OCI-LY3 (cell line): ENCODE measurements at regions not wholly inside any gene's neighbourhood (a gene's known extent, or its start where the extent isn't known, plus 50 kb on each side); places are given as distances from the start of the nearest gene placed in this dataset.

Experiments used
- H2AFZ ChIP-seq: fragments of 200-600, 300-600 bp; shearing (Covaris generic); 2 replicates; pipeline ENCODE4 v1.6.0; 2014; ENCODE audit warnings: antibody characterized with exemption, low read depth, low read length
- H3K27ac ChIP-seq: fragments of 200-600, 300-600 bp; sonication (generic); 2 replicates; pipeline ENCODE4 v1.5.1; 2014; ENCODE audit warnings: mild to moderate bottlenecking, low read length, moderate library complexity, mixed read lengths
- H3K27me3 ChIP-seq: fragments of 200-600, 300-600 bp; sonication (generic); 2 replicates; pipeline ENCODE4 v1.6.1; 2014; ENCODE audit warnings: low read depth, low read length, mixed read lengths
- H3K36me3 ChIP-seq: fragments of 200-600, 300-600 bp; sonication (generic); replicated peaks from 2 replicates; pipeline ENCODE3; 2014; ENCODE audit warnings: low read depth, low read length, mixed read lengths
- H3K4me1 ChIP-seq: fragments of 300-600, 200-600 bp; sonication (generic); 2 replicates; pipeline ENCODE4 v1.6.1; 2014; ENCODE audit warnings: low read length, mixed read lengths
- H3K4me2 ChIP-seq: fragments of 200-600, 300-600 bp; sonication (generic); 2 replicates; pipeline ENCODE4 v1.6.1; 2014; ENCODE audit warnings: low read length, mixed read lengths
- H3K4me3 ChIP-seq: fragments of 300-600, 200-600 bp; sonication (generic); 2 replicates; pipeline ENCODE4 v1.5.1; 2014; ENCODE audit warnings: antibody characterized with exemption, mild to moderate bottlenecking, low read length, moderate library complexity
- H3K79me2 ChIP-seq: fragments of 300-600, 200-600 bp; shearing (Covaris generic); 2 replicates; pipeline ENCODE4 v1.6.1; 2014; ENCODE audit warnings: mild to moderate bottlenecking, low read length, mixed read lengths
- H3K9ac ChIP-seq: fragments of 300-600, 200-600 bp; shearing (Covaris generic); 2 replicates; pipeline ENCODE4 v1.6.0; 2014; ENCODE audit warnings: mild to moderate bottlenecking, low read length, moderate library complexity
- H3K9me3 ChIP-seq: fragments of 200-600, 300-600 bp; shearing (Covaris generic); 2 replicates; pipeline ENCODE4 v1.6.1; 2014; ENCODE audit warnings: low read length, mixed read lengths; ENCODE audit not compliant: insufficient read depth
- H4K20me1 ChIP-seq: fragments of 200-600, 300-600 bp; sonication (generic); 2 replicates; pipeline ENCODE4 v1.6.1; 2016; ENCODE audit warnings: low read length, mixed read lengths; ENCODE audit not compliant: insufficient read depth
- CTCF ChIP-seq: fragments of 200-600, 300-600 bp; sonication (generic); IDR thresholded peaks from 2 replicates; pipeline ENCODE4 v1.5.1; 2014; ENCODE audit warnings: antibody characterized with exemption, low read length, low read depth
- EZH2phosphoT487 ChIP-seq: fragments of 200-600 bp; shearing (Covaris generic); IDR thresholded peaks from 2 replicates; pipeline ENCODE4 v1.6.1; 2018; ENCODE audit warnings: antibody characterized with exemption, mixed run types, low read depth

GRCh38 chr13:108036411-108036932, 178.9 kb downstream of the LIG4 start:
- no peak overlapping the region for H3K9ac ChIP-seq
- no peak overlapping the region for H3K27ac ChIP-seq
- H4K20me1 ChIP-seq: no peaks in the 10 kb centered on the region
- no peak for TF ChIP-seq EZH2phosphoT487
- TF ChIP-seq CTCF: no peak
- no peak overlapping the region for H2AFZ ChIP-seq
- H3K4me3 ChIP-seq: no peak overlapping the region
- H3K9me3 ChIP-seq: no peaks in the 10 kb centered on the region
- H3K79me2 ChIP-seq: no peaks in the 10 kb centered on the region
- H3K4me2 ChIP-seq: no peak overlapping the region
- no peaks in the 10 kb centered on the region for H3K36me3 ChIP-seq
- H3K4me1 ChIP-seq: no peaks in the 10 kb centered on the region
- H3K27me3 ChIP-seq: no peaks in the 10 kb centered on the region

- Histone ChIP-seq H3K36me3 (no peaks in the 10 kb centered on the region), H3K4me1 (no peaks in the 10 kb centered on the region), H3K27me3 (no peaks in the 10 kb centered on the region), H4K20me1 (no peaks in the 10 kb centered on the region), H2AFZ (no peak overlapping the region), H3K4me3 (no peak overlapping the region), H3K4me2 (no peak overlapping the region), H3K9ac (no peak overlapping the region), H3K9me3 (no peaks in the 10 kb centered on the region), H3K27ac (no peak overlapping the region), H3K79me2 (no peaks in the 10 kb centered on the region)
- TF ChIP-seq EZH2phosphoT487 (no peak), CTCF (no peak)
These were observed 180.4 kb downstream of the LIG4 start for GRCh38 chr13:108034909-108035410.

- H3K4me3 ChIP-seq: no peak overlapping the region
These were observed 181.3 kb downstream of the LIG4 start for GRCh38 chr13:108033800-108034707.

More at GRCh38 chr13:108033800-108034707, 181.3 kb downstream of the LIG4 start:
- Histone ChIP-seq H2AFZ (no peak overlapping the region), H3K4me2 (no peak overlapping the region), H3K27me3 (no peaks in the 10 kb centered on the region), H3K4me1 (no peaks in the 10 kb centered on the region), H3K27ac (no peak overlapping the region), H3K36me3 (no peaks in the 10 kb centered on the region), H3K9me3 (no peaks in the 10 kb centered on the region), H3K9ac (no peak overlapping the region), H3K79me2 (no peaks in the 10 kb centered on the region), H4K20me1 (no peaks in the 10 kb centered on the region)
- no peak for TF ChIP-seq CTCF
- TF ChIP-seq EZH2phosphoT487: no peak
